Stimulated activated CD8-positive, alpha-beta memory T cell treated with anti-CD3 and anti-CD28 coated beads, Interleukin-4, amount 100 ng/mL, for 1 hour (primary cell): ENCODE measurements at regions not wholly inside any gene's neighbourhood (a gene's known extent, or its start where the extent isn't known, plus 50 kb on each side); places are given as distances from the start of the nearest gene placed in this dataset.

ENCODE experiments used
- DNase-seq, 2 donors: peaks; one replicate each; pipeline ENCODE4 v3.0.0-alpha.2; 2020; ENCODE audit warnings: low read depth in 2 of 2, low spot score in 1 of 2

- no peak for DNase-seq
These were observed 386.6 kb upstream of the THBS1 start for GRCh38 chr15:39194106-39194830.

- DNase-seq, result no peak
These were observed 384.9 kb upstream of the THBS1 start for GRCh38 chr15:39195961-39196486.

GRCh38 chr15:39198044-39199000 lies 382.6 kb upstream of the THBS1 start:
- DNase-seq, result no peak

- DNase-seq, result no peak
These were observed 381.8 kb upstream of the THBS1 start for GRCh38 chr15:39199076-39199475.

GRCh38 chr15:39200586-39200985 lies 380.3 kb upstream of the THBS1 start:
- DNase-seq, result no peak

GRCh38 chr15:39202641-39203040 lies 378.2 kb upstream of the THBS1 start:
- DNase-seq, result no peak

GRCh38 chr15:39204031-39204430 lies 376.8 kb upstream of the THBS1 start:
- no peak for DNase-seq

GRCh38 chr15:39205081-39205480 lies 375.8 kb upstream of the THBS1 start:
- no peak for DNase-seq

GRCh38 chr15:39205506-39206371 lies 375.1 kb upstream of the THBS1 start:
- DNase-seq, result no peak

GRCh38 chr15:39207532-39208115 lies 373.3 kb upstream of the THBS1 start:
- no peak for DNase-seq

GRCh38 chr15:39208187-39208586 lies 372.7 kb upstream of the THBS1 start:
- DNase-seq, result no peak

GRCh38 chr15:39209548-39210211 lies 371.2 kb upstream of the THBS1 start:
- no peak for DNase-seq

- DNase-seq, result no peak
These were observed 369.5 kb upstream of the THBS1 start for GRCh38 chr15:39211108-39211979.

GRCh38 chr15:39213385-39213840 lies 367.5 kb upstream of the THBS1 start:
- DNase-seq, result no peak

GRCh38 chr15:39215015-39215414 lies 365.9 kb upstream of the THBS1 start:
- DNase-seq, result no peak

- DNase-seq, result no peak
These were observed 364.1 kb upstream of the THBS1 start for GRCh38 chr15:39216816-39217215.

- no peak for DNase-seq
These were observed 361.3 kb upstream of the THBS1 start for GRCh38 chr15:39219608-39220007.

GRCh38 chr15:39226169-39226937 lies 354.5 kb upstream of the THBS1 start:
- DNase-seq, result no peak
